Stimulated activated memory B cell treated with anti-CD40 and anti-IgM and Interleukin-4, amounts not matched to agents 10 μg/mL and 1 μg/mL and 100 μg/mL, for 72 hours (primary cell): ENCODE measurements at regions not wholly inside any gene's neighbourhood (a gene's known extent, or its start where the extent isn't known, plus 50 kb on each side); places are given as distances from the start of the nearest gene placed in this dataset.

Experiments
- ATAC-seq: fragments of 150-1000 bp; cut with Tn5 transposase; 2 replicates; pipeline ENCODE4 v1.10.0; 2021
- H3K27ac Mint-ChIP-seq: one replicate; pipeline ENCODE4 v1.8.0; 2022; ENCODE audit warnings: mild to moderate bottlenecking, mixed read lengths
- H3K27me3 Mint-ChIP-seq: one replicate; pipeline ENCODE4 v1.8.0; 2022; ENCODE audit warnings: mixed read lengths
- H3K36me3 Mint-ChIP-seq: one replicate; pipeline ENCODE4 v1.8.0; 2022; ENCODE audit warnings: mixed read lengths
- H3K4me1 Mint-ChIP-seq: one replicate; pipeline ENCODE4 v1.8.0; 2022; ENCODE audit warnings: mixed read lengths
- H3K4me3 Mint-ChIP-seq: one replicate; pipeline ENCODE4 v1.8.0; 2022; ENCODE audit warnings: mild to moderate bottlenecking, moderate library complexity, mixed read lengths
- H3K9me3 Mint-ChIP-seq: one replicate; pipeline ENCODE4 v1.8.0; 2022; ENCODE audit warnings: mixed read lengths

GRCh38 chr2:187855689-187856088 is 301.5 kb upstream of the TFPI start:
- Mint-ChIP-seq H3K4me1 (no peaks in the 10 kb centered on the region), H3K36me3 (no peaks in the 10 kb centered on the region), H3K4me3 (no peak overlapping the region), H3K9me3 (no peaks in the 10 kb centered on the region), H3K27ac (no peak overlapping the region), H3K27me3 (no peaks in the 10 kb centered on the region)
- ATAC-seq = no peak

- no peak for ATAC-seq
Measured at GRCh38 chr2:187857826-187858225, 303.6 kb upstream of the TFPI start.

GRCh38 chr2:187862715-187863114 is 308.5 kb upstream of the TFPI start:
- Mint-ChIP-seq H3K9me3 (no peaks in the 10 kb centered on the region), H3K27me3 (no peaks in the 10 kb centered on the region), H3K4me1 (no peaks in the 10 kb centered on the region), H3K36me3 (no peaks in the 10 kb centered on the region), H3K27ac (no peak overlapping the region), H3K4me3 (no peak overlapping the region)
- ATAC-seq = no peak

More at GRCh38 chr2:187857826-187858225, 303.6 kb upstream of the TFPI start:
- no peaks in the 10 kb centered on the region for H3K27me3 Mint-ChIP-seq
- H3K36me3 Mint-ChIP-seq = no peaks in the 10 kb centered on the region
- H3K4me3 Mint-ChIP-seq = no peak overlapping the region
- H3K4me1 Mint-ChIP-seq = no peaks in the 10 kb centered on the region
- no peaks in the 10 kb centered on the region for H3K9me3 Mint-ChIP-seq
- no peak overlapping the region for H3K27ac Mint-ChIP-seq

- Mint-ChIP-seq H3K27me3 (no peaks in the 10 kb centered on the region), H3K4me3 (no peak overlapping the region), H3K9me3 (no peaks in the 10 kb centered on the region), H3K27ac (no peak overlapping the region), H3K36me3 (no peaks in the 10 kb centered on the region), H3K4me1 (no peaks in the 10 kb centered on the region)
- ATAC-seq = no peak
Measured at GRCh38 chr2:187865025-187865424, 310.8 kb upstream of the TFPI start.

- H3K4me1 Mint-ChIP-seq = no peaks in the 10 kb centered on the region
- no peak for ATAC-seq
- no peak overlapping the region for H3K4me3 Mint-ChIP-seq
- no peaks in the 10 kb centered on the region for H3K36me3 Mint-ChIP-seq
- no peaks in the 10 kb centered on the region for H3K9me3 Mint-ChIP-seq
- H3K27me3 Mint-ChIP-seq = no peaks in the 10 kb centered on the region
- no peak overlapping the region for H3K27ac Mint-ChIP-seq
Measured at GRCh38 chr2:187867165-187867564, 312.9 kb upstream of the TFPI start.

GRCh38 chr2:187869195-187869594 is 315.0 kb upstream of the TFPI start:
- H3K4me1 Mint-ChIP-seq = no peaks in the 10 kb centered on the region
- no peak for ATAC-seq
- H3K9me3 Mint-ChIP-seq = no peaks in the 10 kb centered on the region
- H3K27me3 Mint-ChIP-seq = no peaks in the 10 kb centered on the region
- no peaks in the 10 kb centered on the region for H3K36me3 Mint-ChIP-seq
- H3K27ac Mint-ChIP-seq = no peak overlapping the region
- no peak overlapping the region for H3K4me3 Mint-ChIP-seq

GRCh38 chr2:187871506-187871905 is 317.3 kb upstream of the TFPI start:
- no peak for ATAC-seq
- Mint-ChIP-seq H3K36me3 (no peaks in the 10 kb centered on the region), H3K4me3 (no peak overlapping the region), H3K9me3 (no peaks in the 10 kb centered on the region), H3K27me3 (no peaks in the 10 kb centered on the region), H3K27ac (no peak overlapping the region), H3K4me1 (no peaks in the 10 kb centered on the region)

- no peak overlapping the region for H3K4me3 Mint-ChIP-seq
- ATAC-seq = no peak
- H3K9me3 Mint-ChIP-seq = no peaks in the 10 kb centered on the region
- no peak overlapping the region for H3K27ac Mint-ChIP-seq
- H3K4me1 Mint-ChIP-seq = no peaks in the 10 kb centered on the region
- H3K36me3 Mint-ChIP-seq = no peaks in the 10 kb centered on the region
- no peaks in the 10 kb centered on the region for H3K27me3 Mint-ChIP-seq
Measured at GRCh38 chr2:187873132-187873531, 318.9 kb upstream of the TFPI start.

GRCh38 chr2:187874786-187875185 is 320.6 kb upstream of the TFPI start:
- no peak overlapping the region for H3K4me3 Mint-ChIP-seq
- ATAC-seq = no peak

GRCh38 chr2:187875261-187876141 is 321.3 kb upstream of the TFPI start:
- Mint-ChIP-seq H3K4me1 (no peaks in the 10 kb centered on the region), H3K36me3 (no peaks in the 10 kb centered on the region), H3K9me3 (peaks cover 3% of the 10 kb centered on the region), H3K27ac (no peak overlapping the region), H3K4me3 (no peak overlapping the region), H3K27me3 (no peaks in the 10 kb centered on the region)
- ATAC-seq = no peak

More at GRCh38 chr2:187874786-187875185, 320.6 kb upstream of the TFPI start:
- H3K27me3 Mint-ChIP-seq = no peaks in the 10 kb centered on the region
- H3K4me1 Mint-ChIP-seq = no peaks in the 10 kb centered on the region
- peaks cover 3% of the 10 kb centered on the region for H3K9me3 Mint-ChIP-seq
- H3K36me3 Mint-ChIP-seq = no peaks in the 10 kb centered on the region
- H3K27ac Mint-ChIP-seq = no peak overlapping the region

GRCh38 chr2:187876554-187876953 is 322.3 kb upstream of the TFPI start:
- H3K36me3 Mint-ChIP-seq = no peaks in the 10 kb centered on the region
- H3K4me3 Mint-ChIP-seq = no peak overlapping the region
- peaks cover 6% of the 10 kb centered on the region for H3K9me3 Mint-ChIP-seq
- H3K27ac Mint-ChIP-seq = no peak overlapping the region
- H3K4me1 Mint-ChIP-seq = no peaks in the 10 kb centered on the region
- no peaks in the 10 kb centered on the region for H3K27me3 Mint-ChIP-seq
- no peak for ATAC-seq

GRCh38 chr2:187877391-187877790 is 323.2 kb upstream of the TFPI start:
- ATAC-seq = no peak
- Mint-ChIP-seq H3K27ac (no peak overlapping the region), H3K4me3 (no peak overlapping the region), H3K4me1 (no peaks in the 10 kb centered on the region), H3K36me3 (no peaks in the 10 kb centered on the region), H3K27me3 (no peaks in the 10 kb centered on the region), H3K9me3 (peaks cover 6% of the 10 kb centered on the region)

GRCh38 chr2:187878112-187878511 is 323.9 kb upstream of the TFPI start:
- no peaks in the 10 kb centered on the region for H3K27me3 Mint-ChIP-seq
- peaks cover 6% of the 10 kb centered on the region for H3K9me3 Mint-ChIP-seq
- no peak for ATAC-seq
- no peaks in the 10 kb centered on the region for H3K36me3 Mint-ChIP-seq
- no peaks in the 10 kb centered on the region for H3K4me1 Mint-ChIP-seq
- no peak overlapping the region for H3K27ac Mint-ChIP-seq
- H3K4me3 Mint-ChIP-seq = no peak overlapping the region

GRCh38 chr2:187879491-187879890 is 325.3 kb upstream of the TFPI start:
- no peak overlapping the region for H3K27ac Mint-ChIP-seq

GRCh38 chr2:187884003-187884402 is 329.8 kb upstream of the TFPI start:
- Mint-ChIP-seq H3K9me3 (peaks cover 6% of the 10 kb centered on the region), H3K27me3 (no peaks in the 10 kb centered on the region), H3K36me3 (no peaks in the 10 kb centered on the region), H3K4me1 (no peaks in the 10 kb centered on the region), H3K27ac (no peak overlapping the region), H3K4me3 (no peak overlapping the region)
- ATAC-seq = no peak

More at GRCh38 chr2:187879491-187879890, 325.3 kb upstream of the TFPI start:
- no peak for ATAC-seq
- Mint-ChIP-seq H3K4me3 (no peak overlapping the region), H3K4me1 (no peaks in the 10 kb centered on the region), H3K27me3 (no peaks in the 10 kb centered on the region), H3K9me3 (peaks cover 6% of the 10 kb centered on the region), H3K36me3 (no peaks in the 10 kb centered on the region)

- Mint-ChIP-seq H3K9me3 (peaks cover 6% of the 10 kb centered on the region), H3K27ac (no peak overlapping the region), H3K4me3 (no peak overlapping the region), H3K27me3 (no peaks in the 10 kb centered on the region), H3K4me1 (no peaks in the 10 kb centered on the region), H3K36me3 (no peaks in the 10 kb centered on the region)
- no peak for ATAC-seq
Measured at GRCh38 chr2:187890690-187891089, 336.5 kb upstream of the TFPI start.
